Epithelial cell of proximal tubule (primary cell): ENCODE measurements at regions not wholly inside any gene's neighbourhood (a gene's known extent, or its start where the extent isn't known, plus 50 kb on each side); places are given as distances from the start of the nearest gene placed in this dataset.
"Not testable (repeated sequence)": the region's sequence is repeated elsewhere in the genome, so short reads cannot be mapped to it uniquely, and the experiment has no call there.

ENCODE experiments used
- DNase-seq: peaks from one replicate; pipeline ENCODE4 v3.0.0-alpha.2; 2011; ENCODE audit warnings: low read depth
- H3K4me3 ChIP-seq: 2 replicates; pipeline ENCODE4 v1.5.1; 2011; ENCODE audit warnings: low read depth, mild to moderate bottlenecking, low read length
- TF ChIP-seq, protein P1 (sequence below): conservative IDR thresholded peaks from 2 replicates; pipeline ENCODE4 v1.5.1; 2012; ENCODE audit warnings: low read depth, mild to moderate bottlenecking, low read length

DNA sequence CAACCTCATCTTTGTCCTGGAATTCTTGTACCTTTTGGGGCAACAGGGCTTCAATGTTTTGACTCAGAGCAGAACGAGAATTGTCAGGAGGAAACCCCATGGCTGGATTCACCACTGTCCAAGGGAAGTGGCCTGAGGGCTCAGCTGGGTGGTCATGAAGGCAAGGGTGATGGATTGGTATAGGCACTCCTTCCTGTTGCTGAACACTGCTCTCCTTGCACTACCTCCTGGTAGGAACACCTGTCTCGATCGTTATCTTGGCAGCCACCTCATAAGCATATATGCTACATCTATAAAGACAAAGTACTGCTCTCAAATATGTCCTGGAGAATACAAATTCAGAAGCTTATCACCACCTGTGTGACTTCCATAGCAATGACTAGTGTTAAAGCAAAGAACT is 79.8 kb downstream of the CCNG2 start:
- TF ChIP-seq, protein P1, sequence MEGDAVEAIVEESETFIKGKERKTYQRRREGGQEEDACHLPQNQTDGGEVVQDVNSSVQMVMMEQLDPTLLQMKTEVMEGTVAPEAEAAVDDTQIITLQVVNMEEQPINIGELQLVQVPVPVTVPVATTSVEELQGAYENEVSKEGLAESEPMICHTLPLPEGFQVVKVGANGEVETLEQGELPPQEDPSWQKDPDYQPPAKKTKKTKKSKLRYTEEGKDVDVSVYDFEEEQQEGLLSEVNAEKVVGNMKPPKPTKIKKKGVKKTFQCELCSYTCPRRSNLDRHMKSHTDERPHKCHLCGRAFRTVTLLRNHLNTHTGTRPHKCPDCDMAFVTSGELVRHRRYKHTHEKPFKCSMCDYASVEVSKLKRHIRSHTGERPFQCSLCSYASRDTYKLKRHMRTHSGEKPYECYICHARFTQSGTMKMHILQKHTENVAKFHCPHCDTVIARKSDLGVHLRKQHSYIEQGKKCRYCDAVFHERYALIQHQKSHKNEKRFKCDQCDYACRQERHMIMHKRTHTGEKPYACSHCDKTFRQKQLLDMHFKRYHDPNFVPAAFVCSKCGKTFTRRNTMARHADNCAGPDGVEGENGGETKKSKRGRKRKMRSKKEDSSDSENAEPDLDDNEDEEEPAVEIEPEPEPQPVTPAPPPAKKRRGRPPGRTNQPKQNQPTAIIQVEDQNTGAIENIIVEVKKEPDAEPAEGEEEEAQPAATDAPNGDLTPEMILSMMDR, result no peak
- no peak overlapping the region for H3K4me3 ChIP-seq
- DNase-seq, result no peak

DNA sequence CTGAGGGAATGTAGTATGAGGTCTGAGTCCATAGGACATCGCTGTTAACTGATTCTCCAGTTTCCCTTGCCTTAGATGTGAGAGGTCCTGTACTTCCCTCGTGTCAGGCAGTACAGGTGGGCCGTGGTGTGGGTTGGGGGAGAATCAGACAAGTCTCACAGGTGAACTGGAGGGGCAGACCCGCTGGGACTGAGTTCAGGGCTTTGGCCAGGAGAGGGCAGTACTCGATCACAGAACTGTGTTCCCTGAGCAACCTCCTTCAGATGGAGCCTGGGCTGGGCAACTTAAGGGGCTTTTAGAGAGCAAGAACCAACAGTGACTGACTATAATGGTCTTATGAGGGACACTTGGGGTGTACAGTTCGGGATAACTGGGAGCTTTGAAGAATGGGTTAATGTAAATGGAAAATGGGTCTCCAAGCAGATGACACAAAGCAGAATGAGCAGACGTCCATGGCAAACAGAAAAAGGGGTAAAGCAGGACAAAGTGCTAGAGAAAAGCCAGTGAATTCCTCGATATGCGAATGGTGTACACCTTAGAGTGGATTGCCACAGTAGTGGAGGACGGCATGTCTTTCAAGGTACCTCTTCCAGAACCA is 83.6 kb downstream of the CCNG2 start:
- DNase-seq, result no peak
- H3K4me3 ChIP-seq, result no peak overlapping the region
- TF ChIP-seq, protein P1, result peak; percentile 93

DNA sequence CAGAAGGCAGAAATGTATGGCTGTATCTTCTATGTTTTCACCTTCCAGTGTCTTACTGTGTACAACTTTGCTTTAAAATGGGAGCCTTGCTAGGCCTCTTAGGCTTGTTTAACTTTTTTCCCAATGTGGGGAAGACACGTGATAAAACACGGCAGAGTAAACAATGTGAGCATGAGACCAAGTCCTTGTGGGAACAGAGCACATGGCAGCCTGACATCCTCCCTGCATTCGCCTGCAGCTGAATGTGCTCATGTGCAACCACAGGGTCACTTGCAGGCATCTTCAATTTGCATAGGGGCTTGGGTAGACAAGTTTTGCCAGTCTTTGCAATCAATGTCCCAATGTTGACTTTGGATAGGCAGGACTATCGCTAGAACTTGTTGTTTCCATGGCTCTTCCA is 91.8 kb downstream of the CCNG2 start:
- no peak for DNase-seq
- H3K4me3 ChIP-seq, result no peak overlapping the region
- TF ChIP-seq, protein P1, result no peak

DNA sequence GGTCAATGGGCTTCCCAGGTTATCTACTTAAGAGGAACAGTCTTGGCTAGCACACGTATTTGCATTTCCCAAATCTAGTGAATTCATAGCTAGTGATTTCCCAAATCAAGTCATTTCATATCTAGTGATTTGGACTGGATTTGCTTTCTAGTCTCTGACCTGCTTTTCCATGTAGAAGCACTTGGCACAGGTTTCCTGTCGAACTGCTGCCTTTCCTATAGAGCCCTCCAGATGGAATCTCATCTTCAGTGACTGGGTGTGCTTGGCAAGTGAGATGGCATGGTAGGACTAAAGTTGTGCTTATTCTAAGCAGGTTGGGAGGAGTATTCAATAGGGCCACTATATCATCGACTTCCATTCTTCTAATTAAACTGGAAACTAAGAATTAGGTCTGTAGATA is 94.7 kb downstream of the CCNG2 start:
- TF ChIP-seq, protein P1, result no peak

DNA sequence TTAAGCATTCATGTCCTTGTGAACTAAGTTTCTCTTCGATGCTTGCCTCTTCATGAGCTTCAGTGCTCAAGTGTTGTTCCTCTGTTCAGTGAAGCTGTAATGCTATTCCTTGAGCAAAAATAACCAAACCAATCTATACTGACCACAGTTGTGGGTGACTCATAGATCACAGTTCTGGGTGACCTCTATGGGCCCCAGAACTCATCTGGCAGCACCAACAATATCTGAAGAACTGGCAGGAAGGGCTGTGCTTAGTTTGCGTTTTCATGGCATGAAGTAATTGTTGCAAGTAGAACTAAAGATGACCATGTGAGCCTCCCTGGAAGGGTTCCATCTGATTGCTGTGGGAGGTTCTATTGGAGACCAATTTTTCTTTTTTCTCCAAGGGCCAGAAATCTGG is 106.2 kb downstream of the CCNG2 start:
- no peak overlapping the region for H3K4me3 ChIP-seq
- TF ChIP-seq, protein P1, result no peak
- DNase-seq, result no peak

More for the DNA sequence above, 94.7 kb downstream of the CCNG2 start:
- H3K4me3 ChIP-seq, result no peak overlapping the region
- DNase-seq, result no peak

DNA sequence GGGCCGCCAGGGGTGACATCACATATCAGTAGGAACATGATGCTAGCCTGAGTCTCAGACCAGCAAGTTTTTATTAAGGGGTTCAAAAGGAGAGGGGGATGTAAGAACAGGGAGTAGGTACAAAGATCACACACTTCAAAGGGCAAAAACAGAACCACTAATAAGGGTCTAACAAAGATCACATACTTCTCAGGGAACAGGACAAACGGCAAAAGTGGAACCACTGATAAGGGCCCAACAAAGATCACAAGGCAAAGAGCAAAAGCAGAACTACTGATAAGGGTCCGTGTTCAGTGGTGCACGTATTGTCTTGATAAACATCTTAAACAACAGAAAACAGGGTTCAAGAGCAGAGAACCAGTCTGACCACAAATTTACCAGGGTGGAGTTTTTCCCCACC is 107.0 kb downstream of the CCNG2 start:
- H3K4me3 ChIP-seq, DNase-seq: not testable (repeated sequence)

DNA sequence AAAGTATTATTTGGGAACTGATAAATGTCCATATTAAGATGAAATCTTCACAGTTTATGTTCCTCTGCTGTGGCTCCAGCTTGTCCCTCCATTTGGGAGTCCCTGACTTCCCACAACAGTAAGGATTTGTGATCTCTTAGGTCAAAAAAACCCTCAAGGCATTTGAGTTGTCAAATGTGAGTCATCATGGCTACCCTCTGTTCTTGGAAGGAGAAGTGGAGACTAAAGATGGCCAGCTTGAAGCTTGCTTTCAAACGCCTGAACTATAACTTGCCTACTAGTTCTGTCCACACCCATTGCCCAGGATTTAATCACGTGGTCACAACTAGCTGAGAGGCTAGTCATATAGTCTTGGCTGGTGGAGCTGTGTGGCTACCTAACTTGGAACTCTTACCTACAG is 107.8 kb downstream of the CCNG2 start:
- H3K4me3 ChIP-seq, result no peak overlapping the region
- no peak for DNase-seq
- TF ChIP-seq, protein P1, result no peak
